ENCODE measurements at regions not wholly inside any gene's neighbourhood (a gene's known extent, or its start where the extent isn't known, plus 50 kb on each side); places are given as distances from the start of the nearest gene placed in this dataset.

DNA sequence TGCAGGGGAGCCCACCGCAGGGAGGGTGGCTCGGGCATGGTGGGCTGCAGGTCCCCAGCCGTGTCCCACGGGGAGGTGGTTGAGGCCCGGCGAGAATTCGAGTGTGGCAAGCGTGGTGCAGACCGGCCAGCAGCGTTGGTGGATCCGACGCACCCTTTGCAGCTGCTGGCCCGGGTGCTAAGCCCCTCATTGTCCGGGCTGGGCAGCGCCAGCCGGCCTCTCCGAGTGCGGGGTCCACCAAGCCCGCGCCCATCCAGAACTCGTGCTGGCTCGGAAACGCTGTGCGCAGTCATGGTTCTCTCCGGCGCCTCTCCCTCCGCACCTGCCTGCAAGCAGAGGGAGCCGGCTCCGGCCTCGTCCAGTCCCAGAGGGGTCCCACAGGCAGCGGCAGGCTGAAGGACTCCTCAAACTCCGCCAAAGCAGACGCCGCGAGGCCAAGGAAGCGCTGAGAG, 177.0 kb upstream of the SLC35G4 start:
- H3K79me2 ChIP-seq (ENCODE audit: insufficient read depth): no peaks in the 10 kb centered on the region
- ChIA-PET POLR2A (no interaction called here), CTCF (no interaction called here)
- peaks cover 6% of the 10 kb centered on the region; the same call in 1 of the 2 replicates for H3K27me3 ChIP-seq (ENCODE audit: insufficient read depth)
- no peaks in the 10 kb centered on the region for H3K9me2 ChIP-seq
- TF ChIP-seq, protein P1, sequence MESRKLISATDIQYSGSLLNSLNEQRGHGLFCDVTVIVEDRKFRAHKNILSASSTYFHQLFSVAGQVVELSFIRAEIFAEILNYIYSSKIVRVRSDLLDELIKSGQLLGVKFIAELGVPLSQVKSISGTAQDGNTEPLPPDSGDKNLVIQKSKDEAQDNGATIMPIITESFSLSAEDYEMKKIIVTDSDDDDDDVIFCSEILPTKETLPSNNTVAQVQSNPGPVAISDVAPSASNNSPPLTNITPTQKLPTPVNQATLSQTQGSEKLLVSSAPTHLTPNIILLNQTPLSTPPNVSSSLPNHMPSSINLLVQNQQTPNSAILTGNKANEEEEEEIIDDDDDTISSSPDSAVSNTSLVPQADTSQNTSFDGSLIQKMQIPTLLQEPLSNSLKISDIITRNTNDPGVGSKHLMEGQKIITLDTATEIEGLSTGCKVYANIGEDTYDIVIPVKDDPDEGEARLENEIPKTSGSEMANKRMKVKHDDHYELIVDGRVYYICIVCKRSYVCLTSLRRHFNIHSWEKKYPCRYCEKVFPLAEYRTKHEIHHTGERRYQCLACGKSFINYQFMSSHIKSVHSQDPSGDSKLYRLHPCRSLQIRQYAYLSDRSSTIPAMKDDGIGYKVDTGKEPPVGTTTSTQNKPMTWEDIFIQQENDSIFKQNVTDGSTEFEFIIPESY (IDR thresholded peaks at IDR 0.05; ENCODE audit: borderline replicate concordance, low read depth): no peak
- TF ChIP-seq, protein P2, sequence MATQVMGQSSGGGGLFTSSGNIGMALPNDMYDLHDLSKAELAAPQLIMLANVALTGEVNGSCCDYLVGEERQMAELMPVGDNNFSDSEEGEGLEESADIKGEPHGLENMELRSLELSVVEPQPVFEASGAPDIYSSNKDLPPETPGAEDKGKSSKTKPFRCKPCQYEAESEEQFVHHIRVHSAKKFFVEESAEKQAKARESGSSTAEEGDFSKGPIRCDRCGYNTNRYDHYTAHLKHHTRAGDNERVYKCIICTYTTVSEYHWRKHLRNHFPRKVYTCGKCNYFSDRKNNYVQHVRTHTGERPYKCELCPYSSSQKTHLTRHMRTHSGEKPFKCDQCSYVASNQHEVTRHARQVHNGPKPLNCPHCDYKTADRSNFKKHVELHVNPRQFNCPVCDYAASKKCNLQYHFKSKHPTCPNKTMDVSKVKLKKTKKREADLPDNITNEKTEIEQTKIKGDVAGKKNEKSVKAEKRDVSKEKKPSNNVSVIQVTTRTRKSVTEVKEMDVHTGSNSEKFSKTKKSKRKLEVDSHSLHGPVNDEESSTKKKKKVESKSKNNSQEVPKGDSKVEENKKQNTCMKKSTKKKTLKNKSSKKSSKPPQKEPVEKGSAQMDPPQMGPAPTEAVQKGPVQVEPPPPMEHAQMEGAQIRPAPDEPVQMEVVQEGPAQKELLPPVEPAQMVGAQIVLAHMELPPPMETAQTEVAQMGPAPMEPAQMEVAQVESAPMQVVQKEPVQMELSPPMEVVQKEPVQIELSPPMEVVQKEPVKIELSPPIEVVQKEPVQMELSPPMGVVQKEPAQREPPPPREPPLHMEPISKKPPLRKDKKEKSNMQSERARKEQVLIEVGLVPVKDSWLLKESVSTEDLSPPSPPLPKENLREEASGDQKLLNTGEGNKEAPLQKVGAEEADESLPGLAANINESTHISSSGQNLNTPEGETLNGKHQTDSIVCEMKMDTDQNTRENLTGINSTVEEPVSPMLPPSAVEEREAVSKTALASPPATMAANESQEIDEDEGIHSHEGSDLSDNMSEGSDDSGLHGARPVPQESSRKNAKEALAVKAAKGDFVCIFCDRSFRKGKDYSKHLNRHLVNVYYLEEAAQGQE (IDR thresholded peaks at IDR 0.05; ENCODE audit: low read depth, low read length): no peak
- no peak for TF ChIP-seq SMC3 (IDR thresholded peaks at IDR 0.05; ENCODE audit: low read depth, low read length)
- no peak for TF ChIP-seq RCOR1 (IDR thresholded peaks at IDR 0.05; ENCODE audit: low read length)
- TF ChIP-seq MEF2A (IDR thresholded peaks at IDR 0.05; ENCODE audit: borderline replicate concordance, low read depth): no peak
- TF ChIP-seq, protein P3, sequence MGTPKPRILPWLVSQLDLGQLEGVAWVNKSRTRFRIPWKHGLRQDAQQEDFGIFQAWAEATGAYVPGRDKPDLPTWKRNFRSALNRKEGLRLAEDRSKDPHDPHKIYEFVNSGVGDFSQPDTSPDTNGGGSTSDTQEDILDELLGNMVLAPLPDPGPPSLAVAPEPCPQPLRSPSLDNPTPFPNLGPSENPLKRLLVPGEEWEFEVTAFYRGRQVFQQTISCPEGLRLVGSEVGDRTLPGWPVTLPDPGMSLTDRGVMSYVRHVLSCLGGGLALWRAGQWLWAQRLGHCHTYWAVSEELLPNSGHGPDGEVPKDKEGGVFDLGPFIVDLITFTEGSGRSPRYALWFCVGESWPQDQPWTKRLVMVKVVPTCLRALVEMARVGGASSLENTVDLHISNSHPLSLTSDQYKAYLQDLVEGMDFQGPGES (IDR thresholded peaks at IDR 0.05; ENCODE audit: low read depth, low read length): no peak
- TF ChIP-seq, protein P4, sequence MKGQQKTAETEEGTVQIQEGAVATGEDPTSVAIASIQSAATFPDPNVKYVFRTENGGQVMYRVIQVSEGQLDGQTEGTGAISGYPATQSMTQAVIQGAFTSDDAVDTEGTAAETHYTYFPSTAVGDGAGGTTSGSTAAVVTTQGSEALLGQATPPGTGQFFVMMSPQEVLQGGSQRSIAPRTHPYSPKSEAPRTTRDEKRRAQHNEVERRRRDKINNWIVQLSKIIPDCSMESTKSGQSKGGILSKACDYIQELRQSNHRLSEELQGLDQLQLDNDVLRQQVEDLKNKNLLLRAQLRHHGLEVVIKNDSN (IDR thresholded peaks at IDR 0.05; ENCODE audit: borderline replicate concordance, low read depth): no peak
- TF ChIP-seq, protein P5, sequence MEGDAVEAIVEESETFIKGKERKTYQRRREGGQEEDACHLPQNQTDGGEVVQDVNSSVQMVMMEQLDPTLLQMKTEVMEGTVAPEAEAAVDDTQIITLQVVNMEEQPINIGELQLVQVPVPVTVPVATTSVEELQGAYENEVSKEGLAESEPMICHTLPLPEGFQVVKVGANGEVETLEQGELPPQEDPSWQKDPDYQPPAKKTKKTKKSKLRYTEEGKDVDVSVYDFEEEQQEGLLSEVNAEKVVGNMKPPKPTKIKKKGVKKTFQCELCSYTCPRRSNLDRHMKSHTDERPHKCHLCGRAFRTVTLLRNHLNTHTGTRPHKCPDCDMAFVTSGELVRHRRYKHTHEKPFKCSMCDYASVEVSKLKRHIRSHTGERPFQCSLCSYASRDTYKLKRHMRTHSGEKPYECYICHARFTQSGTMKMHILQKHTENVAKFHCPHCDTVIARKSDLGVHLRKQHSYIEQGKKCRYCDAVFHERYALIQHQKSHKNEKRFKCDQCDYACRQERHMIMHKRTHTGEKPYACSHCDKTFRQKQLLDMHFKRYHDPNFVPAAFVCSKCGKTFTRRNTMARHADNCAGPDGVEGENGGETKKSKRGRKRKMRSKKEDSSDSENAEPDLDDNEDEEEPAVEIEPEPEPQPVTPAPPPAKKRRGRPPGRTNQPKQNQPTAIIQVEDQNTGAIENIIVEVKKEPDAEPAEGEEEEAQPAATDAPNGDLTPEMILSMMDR (IDR thresholded peaks at IDR 0.05): no peak
- TF ChIP-seq RAD21 (IDR thresholded peaks at IDR 0.05; ENCODE audit: low read length): no peak
- no peak for TF ChIP-seq SIN3A (IDR thresholded peaks at IDR 0.05; ENCODE audit: borderline replicate concordance, low read depth, low read length)
- no peak for TF ChIP-seq TEAD4 (IDR thresholded peaks at IDR 0.05; ENCODE audit: borderline replicate concordance, insufficient read depth)
- TF ChIP-seq EP300 (IDR thresholded peaks at IDR 0.05; ENCODE audit: borderline replicate concordance in 1 of 2, low read depth in 1 of 2, low read length in 1 of 2): no peak
- TF ChIP-seq FOXM1 (IDR thresholded peaks at IDR 0.05; ENCODE audit: low read depth): no peak
- H3K4me2 ChIP-seq: no peak overlapping the region
- no peak overlapping the region for H3K9ac ChIP-seq
- no peak overlapping the region for H2AFZ ChIP-seq (ENCODE audit: low read depth)
- H4K20me1 ChIP-seq (ENCODE audit: insufficient read depth): no peaks in the 10 kb centered on the region
- H3K27ac ChIP-seq (ENCODE audit: low read depth in 2 of 2, low read length in 1 of 2): no peak overlapping the region
- H3K9me3 ChIP-seq: no peaks in the 10 kb centered on the region
- H3K4me1 ChIP-seq (ENCODE audit: control insufficient read depth in 1 of 2, insufficient read depth in 2 of 2, low read depth in 1 of 2, low read length in 1 of 2): no peaks in the 10 kb centered on the region
- 72% methylated on average over 19 of the region's 36 CpGs for WGBS (ENCODE audit: low lambda C conversion rate)
- no peak overlapping the region for H3K4me3 ChIP-seq (ENCODE audit: low read depth in 2 of 2, low read length in 1 of 2)
- DNase-seq: no peak
- H3K36me3 ChIP-seq (replicated peaks in 1 of 2; ENCODE audit: control insufficient read depth in 1 of 2, insufficient read depth in 2 of 2, low read length in 1 of 2): no peaks in the 10 kb centered on the region
- no peaks in the 10 kb centered on the region for H3F3A ChIP-seq (replicated peaks; ENCODE audit: insufficient read depth)
